Skeletal muscle tissue (tissue), 3 donors: ENCODE measurements at regions not wholly inside any gene's neighbourhood (a gene's known extent, or its start where the extent isn't known, plus 50 kb on each side); places are given as distances from the start of the nearest gene placed in this dataset.

Experiments used
- H3K27ac ChIP-seq: one replicate; pipeline ENCODE4 v1.7.0; 2013; ENCODE audit warnings: mild to moderate bottlenecking, low read depth, low read length, inconsistent platforms
- H3K27me3 ChIP-seq, 3 donors: one replicate each; pipeline ENCODE4 v1.7.0; 2013; ENCODE audit warnings: low read length in 3 of 3; ENCODE audit not compliant: control insufficient read depth in 3 of 3, insufficient read depth in 3 of 3
- H3K36me3 ChIP-seq, 3 donors: one replicate each; pipeline ENCODE4 v1.7.0; 2013; ENCODE audit warnings: low read length in 3 of 3; ENCODE audit not compliant: control insufficient read depth in 3 of 3, insufficient read depth in 3 of 3
- H3K4me1 ChIP-seq, 3 donors: one replicate each; pipeline ENCODE4 v1.7.0; 2013; ENCODE audit warnings: low read length in 3 of 3, mild to moderate bottlenecking in 3 of 3; ENCODE audit not compliant: control insufficient read depth in 3 of 3, insufficient read depth in 3 of 3
- H3K4me3 ChIP-seq, 3 donors: one replicate each; pipeline ENCODE4 v1.7.0; 2013; ENCODE audit warnings: low read length in 3 of 3
- H3K9ac ChIP-seq, 3 donors: one replicate each; pipeline ENCODE4 v1.7.0; 2013; ENCODE audit warnings: low read length in 3 of 3, mild to moderate bottlenecking in 3 of 3, moderate library complexity in 2 of 3, low read depth in 1 of 3
- H3K9me3 ChIP-seq, 3 donors: one replicate each; pipeline ENCODE4 v1.7.0; 2013; ENCODE audit warnings: low read length in 3 of 3; ENCODE audit not compliant: control insufficient read depth in 3 of 3
- donor health status: Osteomylitis.

- no peaks in the 10 kb centered on the region for H3K36me3 ChIP-seq
- no peaks in the 10 kb centered on the region for H3K27me3 ChIP-seq
- H3K4me1 ChIP-seq = no peaks in the 10 kb centered on the region
- H3K9ac ChIP-seq = no peak overlapping the region
- H3K27ac ChIP-seq = no peak overlapping the region
- no peaks in the 10 kb centered on the region for H3K9me3 ChIP-seq
- no peak overlapping the region for H3K4me3 ChIP-seq
These were observed 216.6 kb downstream of the MRPL39 start for GRCh38 chr21:25390701-25391100.

GRCh38 chr21:25387665-25388064 is 219.6 kb downstream of the MRPL39 start:
- Histone ChIP-seq H3K9ac (no peak overlapping the region), H3K27ac (no peak overlapping the region)

DNA sequence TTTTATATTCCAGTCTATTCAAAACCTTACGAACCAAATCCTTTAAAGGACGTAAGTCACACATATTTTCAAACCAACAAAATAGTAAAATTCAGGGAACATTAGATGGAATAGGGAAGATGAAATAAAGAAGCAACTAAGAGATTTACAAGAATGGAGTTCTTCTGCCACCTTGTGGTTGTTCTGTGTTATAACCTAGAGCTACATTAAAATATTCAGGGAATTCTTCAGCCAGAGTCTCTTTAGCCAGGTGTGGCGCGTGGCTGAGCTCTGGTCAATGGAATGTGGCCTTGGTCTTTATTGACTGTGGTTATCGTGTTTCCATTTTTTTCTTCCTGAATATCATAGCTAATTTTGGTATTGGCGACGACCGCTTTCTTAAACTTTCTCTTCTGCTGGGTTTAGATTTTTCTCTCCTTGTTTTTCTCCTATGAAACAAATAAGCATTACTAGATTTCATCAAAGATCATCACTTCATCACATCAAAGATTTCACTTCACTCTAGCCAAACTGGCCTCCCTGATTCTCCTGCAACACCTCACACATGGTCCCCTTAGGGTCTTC is 221.3 kb downstream of the MRPL39 start:
- no peak overlapping the region for H3K4me3 ChIP-seq
- H3K9me3 ChIP-seq = no peaks in the 10 kb centered on the region
- no peak overlapping the region for H3K27ac ChIP-seq
- no peak overlapping the region for H3K9ac ChIP-seq
- H3K36me3 ChIP-seq = no peaks in the 10 kb centered on the region
- no peaks in the 10 kb centered on the region for H3K27me3 ChIP-seq
- no peaks in the 10 kb centered on the region for H3K4me1 ChIP-seq

More at GRCh38 chr21:25387665-25388064, 219.6 kb downstream of the MRPL39 start:
- H3K36me3 ChIP-seq = no peaks in the 10 kb centered on the region
- H3K27me3 ChIP-seq = no peaks in the 10 kb centered on the region
- no peak overlapping the region for H3K4me3 ChIP-seq
- H3K9me3 ChIP-seq = no peaks in the 10 kb centered on the region
- H3K4me1 ChIP-seq = no peaks in the 10 kb centered on the region

GRCh38 chr21:25385341-25385740 is 221.9 kb downstream of the MRPL39 start:
- no peaks in the 10 kb centered on the region for H3K9me3 ChIP-seq
- H3K9ac ChIP-seq = no peak overlapping the region
- H3K27me3 ChIP-seq = no peaks in the 10 kb centered on the region
- no peaks in the 10 kb centered on the region for H3K36me3 ChIP-seq
- no peaks in the 10 kb centered on the region for H3K4me1 ChIP-seq
- no peak overlapping the region for H3K27ac ChIP-seq
- H3K4me3 ChIP-seq = no peak overlapping the region

DNA sequence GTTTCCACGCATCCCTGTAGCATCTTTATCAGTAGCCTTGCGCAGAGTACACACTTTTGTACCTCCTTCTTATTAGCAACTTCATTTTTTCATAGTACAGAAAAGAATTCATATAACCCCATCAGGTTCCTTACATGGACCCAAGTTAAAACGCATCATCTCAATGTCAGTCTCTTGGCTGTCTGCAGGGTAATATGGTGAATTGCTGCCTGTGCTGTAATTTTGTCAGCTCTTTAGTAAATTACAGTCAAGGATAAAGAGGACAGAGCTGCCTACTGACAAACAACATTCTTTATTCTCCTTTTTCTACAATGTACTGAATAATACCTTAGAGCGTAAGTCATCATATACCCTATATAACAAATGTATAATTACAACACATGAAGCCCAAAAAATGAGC is 222.5 kb downstream of the MRPL39 start:
- H3K9ac ChIP-seq = no peak overlapping the region
- no peaks in the 10 kb centered on the region for H3K36me3 ChIP-seq
- H3K27me3 ChIP-seq = no peaks in the 10 kb centered on the region
- no peak overlapping the region for H3K27ac ChIP-seq
- H3K4me1 ChIP-seq = no peaks in the 10 kb centered on the region
- no peak overlapping the region for H3K4me3 ChIP-seq
- H3K9me3 ChIP-seq = no peaks in the 10 kb centered on the region

DNA sequence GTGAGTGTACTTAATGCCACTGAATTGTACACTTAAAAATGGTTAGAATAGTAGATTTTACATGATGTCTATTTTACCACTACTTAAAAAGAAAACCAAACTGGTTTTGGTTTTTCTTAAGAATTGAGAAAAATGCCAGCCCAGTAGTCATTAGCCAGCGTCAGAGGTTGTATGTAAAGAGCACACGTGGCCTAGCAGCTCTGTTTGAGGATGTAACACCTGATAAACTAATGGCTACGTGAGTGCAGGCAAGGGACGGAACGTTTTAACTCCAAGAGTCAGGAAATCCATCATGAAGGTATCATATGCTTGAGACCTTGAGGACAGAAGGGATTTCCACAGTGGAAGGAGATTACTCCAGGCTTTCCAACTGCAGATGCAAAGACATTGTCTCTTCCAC is 223.7 kb downstream of the MRPL39 start:
- no peak overlapping the region for H3K4me3 ChIP-seq
- no peaks in the 10 kb centered on the region for H3K9me3 ChIP-seq
- H3K36me3 ChIP-seq = no peaks in the 10 kb centered on the region
- H3K4me1 ChIP-seq = no peaks in the 10 kb centered on the region
- H3K27me3 ChIP-seq = no peaks in the 10 kb centered on the region
- no peak overlapping the region for H3K9ac ChIP-seq
- H3K27ac ChIP-seq = no peak overlapping the region

DNA sequence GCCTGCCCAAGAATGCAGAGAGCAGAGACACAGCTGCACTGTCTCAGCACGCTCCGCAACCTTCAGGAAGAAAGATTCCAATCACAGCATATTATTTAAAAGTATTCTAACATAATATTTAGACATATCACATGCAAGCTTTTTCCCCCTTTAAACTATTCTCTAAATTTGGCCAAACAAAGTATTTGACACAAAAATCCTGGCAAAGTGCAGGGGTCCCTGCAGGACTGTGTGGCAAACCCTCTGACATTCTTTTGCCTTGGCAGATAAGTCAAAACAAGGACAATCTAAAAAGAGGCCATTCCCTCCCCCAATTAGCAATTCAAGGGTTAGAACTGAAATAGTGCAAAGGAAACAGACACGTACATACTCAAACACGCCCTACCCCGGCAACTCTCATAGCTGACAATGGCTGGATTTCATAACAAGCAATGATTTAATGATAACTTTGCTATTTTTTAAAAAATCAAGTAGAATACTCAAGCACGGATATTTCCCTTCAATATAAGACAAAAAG is 225.3 kb downstream of the MRPL39 start:
- no peaks in the 10 kb centered on the region for H3K27me3 ChIP-seq
- H3K36me3 ChIP-seq = no peaks in the 10 kb centered on the region
- H3K27ac ChIP-seq = no peak overlapping the region
- no peak overlapping the region for H3K9ac ChIP-seq
- H3K9me3 ChIP-seq = peaks cover 0 to 2% (median 0%) of the 10 kb centered on the region in 3 donors
- no peaks in the 10 kb centered on the region for H3K4me1 ChIP-seq
- no peak overlapping the region for H3K4me3 ChIP-seq

- Histone ChIP-seq H3K4me1 (no peaks in the 10 kb centered on the region), H3K9ac (no peak overlapping the region), H3K4me3 (no peak overlapping the region), H3K27me3 (no peaks in the 10 kb centered on the region), H3K27ac (no peak overlapping the region), H3K9me3 (peaks cover 0 to 2% (median 0%) of the 10 kb centered on the region in 3 donors), H3K36me3 (no peaks in the 10 kb centered on the region)
These were observed 231.6 kb downstream of the MRPL39 start for GRCh38 chr21:25375675-25376074.

DNA sequence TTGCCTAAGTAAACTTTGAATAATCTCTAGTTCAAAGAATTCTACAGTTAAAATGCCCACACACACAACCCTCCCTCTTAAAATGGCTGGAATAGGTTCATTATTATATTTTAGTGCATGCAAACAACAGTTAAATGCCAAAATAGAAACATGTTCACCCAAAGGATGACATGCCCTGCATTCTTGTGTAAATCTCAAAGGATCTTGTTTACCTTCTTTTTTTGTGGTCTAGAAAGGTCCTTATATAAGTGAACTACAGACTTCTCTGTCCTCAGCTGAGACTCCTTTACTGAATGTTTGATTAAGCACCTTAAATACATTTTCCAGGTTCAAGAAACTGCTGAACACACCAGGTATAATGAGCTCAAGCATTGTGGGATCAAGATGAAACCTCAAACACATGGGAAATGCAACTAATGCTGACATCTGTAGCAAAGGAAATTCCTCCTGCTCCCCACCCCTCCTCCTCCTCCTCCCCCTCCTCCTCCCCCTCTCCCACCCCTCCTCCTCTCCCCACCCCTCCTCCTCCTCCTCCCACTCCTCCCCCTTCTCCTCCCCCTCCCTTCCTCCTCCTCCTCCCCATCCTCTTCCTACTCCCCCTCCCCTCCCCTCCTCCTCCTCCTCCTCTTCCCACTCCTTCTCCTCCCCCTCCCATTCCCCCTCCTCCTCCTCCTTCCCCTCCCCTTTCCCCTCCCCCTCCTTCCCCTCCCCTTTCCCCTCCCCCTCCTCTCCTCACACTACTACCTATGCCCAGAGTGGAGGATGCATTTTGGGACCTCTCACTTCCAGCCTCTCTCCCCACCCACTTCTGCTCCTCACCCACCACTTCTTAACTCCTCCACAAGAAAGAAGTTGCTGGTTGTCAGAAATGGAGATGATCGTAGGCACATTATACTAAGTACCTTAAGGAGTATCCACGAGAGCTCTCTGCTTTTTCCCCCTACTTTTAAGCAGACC is 233.9 kb downstream of the MRPL39 start:
- Histone ChIP-seq H3K4me1 (no peaks in the 10 kb centered on the region), H3K9me3 (peaks cover 0 to 2% (median 0%) of the 10 kb centered on the region in 3 donors), H3K27me3 (no peaks in the 10 kb centered on the region), H3K4me3 (no peak overlapping the region), H3K9ac (no peak overlapping the region), H3K27ac (no peak overlapping the region), H3K36me3 (no peaks in the 10 kb centered on the region)

GRCh38 chr21:25371841-25372425 is 235.3 kb downstream of the MRPL39 start:
- Histone ChIP-seq H3K4me1 (no peaks in the 10 kb centered on the region), H3K27ac (no peak overlapping the region), H3K9me3 (no peaks in the 10 kb centered on the region), H3K36me3 (no peaks in the 10 kb centered on the region), H3K4me3 (no peak overlapping the region), H3K9ac (no peak overlapping the region), H3K27me3 (no peaks in the 10 kb centered on the region)
